Frontal cortex (tissue), 3 donors: ENCODE measurements at regions not wholly inside any gene's neighbourhood (a gene's known extent, or its start where the extent isn't known, plus 50 kb on each side); places are given as distances from the start of the nearest gene placed in this dataset.

ENCODE experiments used
- DNase-seq, 2 donors: peaks; one replicate each; pipeline ENCODE4 v3.0.0; 2012; ENCODE audit warnings: low spot score in 2 of 2
- FAIRE-seq: peaks from 2 replicates; lab custom pipeline; 2012; peaks lifted over from hg19 to GRCh38; lab: Jason Lieb, UNC
- donor health status: control.
- donor health status: control.
- donor health status: control.

DNA sequence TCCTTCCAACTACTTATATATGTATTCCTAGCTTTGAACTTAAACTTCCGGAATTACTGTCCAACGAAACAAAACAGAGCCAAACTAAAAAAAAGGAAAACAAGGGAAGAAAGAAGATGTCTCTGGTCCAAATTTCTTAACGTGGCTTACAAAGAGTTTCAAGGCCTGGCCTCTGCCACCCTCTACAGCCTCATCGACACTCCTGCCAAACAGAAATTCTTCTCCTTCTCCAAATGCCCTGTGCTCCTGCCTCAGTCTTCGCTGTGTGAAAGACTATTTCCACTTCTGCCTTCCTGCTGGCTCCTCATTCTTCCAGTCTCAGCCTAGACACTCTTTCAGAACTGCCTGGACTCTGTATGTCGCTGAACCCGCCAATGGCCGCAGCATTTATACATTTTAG is 249.2 kb downstream of the TXNL1 start:
- FAIRE-seq (no peak), DNase-seq (no peak)

DNA sequence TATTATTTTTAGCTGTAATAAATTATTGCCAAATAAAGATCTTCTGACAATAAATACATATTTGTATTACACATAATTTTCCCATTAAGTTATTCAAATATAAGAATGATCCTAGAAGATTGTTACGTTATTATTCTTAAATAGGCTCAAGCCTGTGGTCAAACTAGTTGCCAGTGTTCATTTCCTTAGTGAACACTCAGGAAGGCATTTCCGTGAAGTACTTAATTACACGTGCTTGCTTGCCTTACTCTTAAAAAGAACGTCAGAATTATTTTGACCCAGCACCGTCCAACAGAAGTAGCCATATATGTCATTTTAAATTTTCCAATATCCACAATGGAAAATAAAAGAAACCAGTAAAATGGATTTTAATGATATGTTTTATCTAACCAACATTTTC is 249.8 kb downstream of the TXNL1 start:
- DNase-seq = no peak
- FAIRE-seq = no peak

DNA sequence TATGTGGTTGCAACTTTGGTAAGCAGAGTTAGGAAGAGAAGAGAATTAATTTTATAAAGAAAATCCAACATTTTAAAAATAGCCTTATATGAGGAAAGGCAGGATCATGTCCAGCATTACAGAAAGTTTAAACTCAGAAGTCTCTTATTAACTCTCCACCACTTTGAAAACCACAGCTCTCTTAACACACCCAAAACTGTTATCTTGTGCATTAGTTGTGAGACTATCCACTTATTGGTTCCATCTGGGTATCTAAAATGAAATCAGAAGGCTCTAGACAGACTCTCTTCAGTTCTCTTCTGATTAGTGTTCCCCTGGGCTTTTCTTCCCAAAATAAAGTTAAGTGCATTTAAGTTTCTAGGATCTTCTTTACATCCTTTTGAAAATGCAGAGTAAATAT is 251.5 kb downstream of the TXNL1 start:
- DNase-seq (no peak), FAIRE-seq (no peak)

DNA sequence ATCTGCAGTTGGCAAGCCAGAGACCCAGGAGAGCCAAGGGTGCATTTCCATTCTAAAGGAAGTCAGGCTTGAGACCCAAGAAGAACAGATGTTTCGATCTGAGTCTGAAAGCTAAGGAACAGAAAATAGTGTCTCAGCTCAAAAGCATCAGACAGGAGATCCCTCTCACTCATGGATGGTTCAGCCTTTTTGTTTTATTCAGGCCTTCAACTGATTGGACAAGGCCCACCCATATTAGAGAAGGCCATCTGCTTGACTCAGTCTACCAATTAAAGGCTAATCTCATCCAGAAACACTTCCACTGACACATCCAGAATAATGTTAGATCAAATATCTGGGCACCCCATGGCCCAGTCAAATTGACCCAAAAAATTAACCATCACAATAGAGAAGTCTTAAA is 255.0 kb downstream of the TXNL1 start:
- no peak for FAIRE-seq

DNA sequence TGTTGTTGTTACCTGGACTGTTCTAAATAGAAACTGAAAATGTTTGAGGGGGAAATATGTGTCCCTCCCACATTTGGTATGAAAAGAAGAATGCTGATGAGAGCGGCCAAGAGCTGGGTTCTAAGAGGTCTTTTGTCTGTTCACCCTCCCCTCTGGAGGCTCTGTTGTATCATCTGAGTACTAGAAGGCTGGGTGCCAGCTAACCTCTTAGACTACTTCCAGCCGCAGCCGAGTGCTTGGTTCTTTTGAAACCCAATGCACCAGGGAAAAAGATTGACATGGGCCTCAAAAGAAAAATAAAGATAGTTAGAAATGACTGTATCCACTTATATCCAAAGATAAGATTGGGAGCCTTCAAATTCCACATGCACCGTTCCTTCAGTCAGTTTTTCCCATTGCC is 255.9 kb downstream of the TXNL1 start:
- FAIRE-seq (peak; percentile 44), DNase-seq (peak in 1 of 2 donors; percentile 3)

More for the DNA sequence above, 255.0 kb downstream of the TXNL1 start:
- no peak for DNase-seq

DNA sequence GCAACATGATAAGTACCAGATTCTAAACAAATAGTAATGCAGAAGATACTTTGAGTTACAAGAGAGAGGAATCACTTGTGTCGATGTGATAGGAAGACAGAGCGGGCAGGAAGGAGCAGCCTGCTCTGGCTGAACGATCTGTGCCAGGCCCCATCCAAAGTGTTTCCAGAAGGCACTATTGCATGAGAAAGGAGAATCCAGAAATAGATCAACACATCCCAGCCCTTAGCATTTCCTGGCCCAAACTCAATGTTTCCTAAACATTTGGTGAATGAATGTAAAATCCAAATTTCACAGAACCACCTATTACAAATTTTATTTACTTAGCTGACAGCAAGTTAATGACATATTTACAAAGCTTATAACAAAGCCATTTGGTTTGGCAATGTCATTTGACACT is 257.2 kb downstream of the TXNL1 start:
- DNase-seq (no peak), FAIRE-seq (no peak)

DNA sequence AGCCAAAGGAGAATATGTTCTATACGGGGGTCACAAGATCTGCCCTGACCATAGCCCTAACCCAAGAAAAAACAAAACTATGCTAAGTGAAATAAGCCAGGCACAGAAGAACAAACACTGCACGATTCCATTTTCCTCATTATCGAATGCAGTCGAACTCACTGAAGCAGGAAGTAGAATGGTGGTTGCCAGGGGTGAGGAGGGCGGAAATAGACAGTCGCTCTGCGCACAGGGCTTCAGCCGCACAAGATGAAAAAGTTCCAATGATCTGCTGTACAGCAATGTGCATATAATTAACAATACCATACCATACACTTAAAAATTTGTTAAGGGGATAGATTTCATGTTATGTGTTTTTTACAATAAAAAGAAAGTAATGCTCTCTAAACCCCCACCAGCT is 257.7 kb downstream of the TXNL1 start:
- DNase-seq (no peak), FAIRE-seq (no peak)

DNA sequence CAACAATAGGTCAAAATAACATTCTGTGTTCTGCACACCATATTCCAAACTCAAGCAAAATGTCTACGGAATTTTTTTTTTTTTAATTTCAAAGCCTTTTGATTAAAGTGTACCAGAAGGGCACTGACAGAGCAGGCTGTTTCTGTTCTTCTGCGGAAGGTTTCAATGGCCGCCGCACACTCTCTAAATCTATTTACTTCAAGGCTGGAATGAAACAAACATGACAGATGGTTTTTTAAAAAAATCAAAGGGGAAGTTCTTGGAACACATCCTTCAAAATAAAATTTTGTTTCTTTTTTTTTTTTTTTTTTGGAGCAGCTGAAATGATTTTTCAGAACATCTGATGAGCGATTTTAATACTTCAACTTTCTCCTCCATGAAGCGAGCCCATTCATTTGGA is 259.1 kb downstream of the TXNL1 start:
- DNase-seq = no peak
- no peak for FAIRE-seq

DNA sequence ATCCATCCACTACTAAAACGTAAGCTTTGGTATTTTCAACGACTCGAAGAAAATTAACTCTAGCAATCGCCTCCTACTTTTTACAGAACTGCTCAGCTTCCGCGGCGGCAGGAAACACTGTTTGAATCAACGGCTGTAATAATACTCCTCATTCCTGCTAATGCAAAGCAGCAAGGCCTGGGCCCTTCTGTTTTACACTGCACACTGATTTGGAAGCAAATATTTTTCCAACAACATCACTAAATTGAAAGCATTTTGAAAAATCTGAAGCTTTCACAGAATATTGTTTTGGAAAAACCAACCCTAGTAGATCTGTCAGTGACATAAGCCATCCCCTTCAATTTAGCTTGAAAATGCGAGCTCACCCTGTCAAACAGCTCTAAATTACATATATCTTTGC is 261.2 kb downstream of the TXNL1 start:
- DNase-seq (no peak), FAIRE-seq (no peak)

DNA sequence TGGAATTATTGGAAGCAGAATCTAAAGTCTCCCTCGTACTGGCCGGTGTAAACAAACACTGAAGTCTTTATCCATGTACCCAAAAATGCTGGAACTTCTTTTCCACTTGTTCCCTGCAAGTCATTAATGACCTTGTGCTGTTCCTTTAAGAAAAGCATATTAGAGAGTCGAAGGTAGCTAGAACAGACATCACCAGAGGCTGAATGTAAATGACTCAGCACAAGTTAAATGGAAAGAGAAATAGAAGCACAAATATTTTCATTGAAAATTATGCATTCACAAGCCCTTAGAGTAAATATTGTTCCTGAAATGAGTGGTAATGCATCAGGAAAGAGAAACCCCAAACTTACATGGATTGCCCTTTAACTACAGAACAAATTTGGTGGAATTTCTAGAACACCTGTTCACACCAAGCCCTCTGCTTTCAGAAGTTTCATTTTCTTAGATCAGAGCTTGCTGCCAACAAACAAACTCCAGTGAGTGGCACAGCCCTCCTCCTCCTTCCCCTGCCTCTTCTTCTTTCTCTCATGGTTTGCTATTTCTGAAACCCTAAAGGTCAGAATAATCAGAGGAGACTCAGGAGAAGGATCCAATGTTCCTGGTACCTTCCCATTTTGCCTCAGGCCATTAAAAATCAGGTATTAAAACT is 264.3 kb downstream of the TXNL1 start:
- no peak for DNase-seq

DNA sequence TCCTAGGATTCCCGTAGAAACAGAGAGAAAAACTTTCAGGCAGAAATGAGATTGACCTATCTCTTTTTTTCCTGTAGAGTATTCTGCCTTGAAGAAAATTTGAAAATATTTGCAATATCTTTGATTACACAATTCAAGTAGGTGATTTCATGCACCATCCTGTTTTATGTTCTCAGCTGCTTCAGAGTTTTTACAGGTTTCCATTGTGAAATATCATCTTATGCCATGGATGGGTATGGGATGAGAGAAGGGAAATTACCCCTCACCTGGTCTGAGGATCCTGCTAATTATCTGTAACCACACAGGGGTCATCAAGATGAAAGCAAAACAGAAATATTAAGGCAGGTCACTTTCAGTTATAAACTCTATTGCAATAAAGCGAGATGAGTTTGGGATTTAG is 264.8 kb downstream of the TXNL1 start:
- no peak for FAIRE-seq
- no peak for DNase-seq

More for the DNA sequence above, 264.3 kb downstream of the TXNL1 start:
- no peak for FAIRE-seq

DNA sequence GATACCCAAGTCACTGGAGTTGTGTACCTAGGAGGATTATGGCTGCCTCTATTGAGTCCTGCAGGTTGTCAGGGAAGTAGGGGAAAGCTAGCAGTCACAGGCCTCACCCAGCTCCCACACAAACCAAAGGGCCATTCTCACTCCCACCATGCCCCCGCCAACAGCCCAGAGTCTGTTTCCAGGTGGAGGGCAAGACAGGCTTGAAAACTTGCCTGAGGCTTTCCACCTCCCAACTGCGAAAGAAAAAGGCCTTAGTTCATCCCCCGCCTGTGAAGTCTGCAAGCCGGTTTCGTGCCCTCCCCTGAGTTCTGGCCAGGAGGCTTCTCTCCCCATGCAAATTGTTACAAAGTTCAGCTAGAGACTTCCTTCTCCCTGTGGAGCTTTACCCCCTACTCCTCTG is 270.3 kb downstream of the TXNL1 start:
- FAIRE-seq (no peak), DNase-seq (no peak)

DNA sequence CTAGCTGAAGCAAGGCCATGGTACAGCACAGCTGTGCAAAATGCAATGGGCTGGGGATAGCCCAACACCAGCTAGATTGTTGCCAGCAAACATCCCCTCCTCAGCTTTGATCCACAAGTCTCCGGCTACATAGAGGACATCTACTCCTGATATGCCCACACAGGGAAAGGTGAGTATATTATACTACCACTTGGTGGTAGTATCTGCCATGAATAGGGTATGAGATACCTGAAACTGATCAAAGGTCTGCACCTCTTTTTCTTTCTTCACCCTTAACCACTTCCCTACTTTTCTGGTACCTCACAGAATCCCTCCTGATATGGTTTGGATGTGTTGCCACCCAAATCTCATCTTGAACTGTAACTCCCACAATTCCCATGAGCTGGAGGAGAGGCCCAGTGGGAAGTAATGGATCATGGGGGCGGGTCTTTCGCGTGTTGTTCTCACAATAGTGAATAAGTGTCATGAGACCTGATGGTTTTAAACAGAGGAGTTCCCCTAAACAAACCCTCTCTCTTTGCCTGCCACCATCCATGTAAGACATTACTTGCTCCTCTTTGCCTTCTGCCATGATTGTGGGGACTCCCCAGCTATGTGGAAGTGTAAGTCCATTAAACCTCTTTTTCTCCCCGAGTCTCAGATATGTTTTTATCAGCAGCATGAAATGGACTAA is 279.6 kb downstream of the TXNL1 start:
- DNase-seq = no peak
- no peak for FAIRE-seq

DNA sequence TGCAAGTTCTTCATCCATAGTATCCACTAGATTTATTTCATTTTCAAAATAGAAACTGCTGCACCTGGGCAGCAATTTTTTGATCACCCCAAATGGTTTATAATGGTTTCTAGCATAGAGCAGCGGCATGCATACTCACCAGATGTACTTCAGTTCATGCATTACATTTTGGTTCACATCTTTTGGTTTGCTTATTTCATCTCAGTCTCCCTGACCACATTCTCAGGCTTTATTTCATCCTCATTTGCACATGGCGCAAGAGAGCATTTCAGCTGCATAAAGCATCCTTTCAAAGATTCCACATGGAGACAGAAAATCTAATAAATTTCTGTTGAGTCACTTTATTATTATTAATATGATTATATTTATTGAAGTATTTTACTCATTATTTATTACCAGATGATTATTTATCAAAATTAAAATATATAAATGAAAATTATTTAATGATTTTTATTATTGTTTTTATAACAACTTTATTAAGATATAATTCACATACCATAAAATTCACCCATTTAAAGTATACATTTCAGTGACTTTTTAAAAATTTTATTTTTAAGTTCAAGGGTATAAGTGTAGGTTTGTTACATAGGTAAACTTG is 284.6 kb downstream of the TXNL1 start:
- DNase-seq (no peak), FAIRE-seq (peak; percentile 95)

DNA sequence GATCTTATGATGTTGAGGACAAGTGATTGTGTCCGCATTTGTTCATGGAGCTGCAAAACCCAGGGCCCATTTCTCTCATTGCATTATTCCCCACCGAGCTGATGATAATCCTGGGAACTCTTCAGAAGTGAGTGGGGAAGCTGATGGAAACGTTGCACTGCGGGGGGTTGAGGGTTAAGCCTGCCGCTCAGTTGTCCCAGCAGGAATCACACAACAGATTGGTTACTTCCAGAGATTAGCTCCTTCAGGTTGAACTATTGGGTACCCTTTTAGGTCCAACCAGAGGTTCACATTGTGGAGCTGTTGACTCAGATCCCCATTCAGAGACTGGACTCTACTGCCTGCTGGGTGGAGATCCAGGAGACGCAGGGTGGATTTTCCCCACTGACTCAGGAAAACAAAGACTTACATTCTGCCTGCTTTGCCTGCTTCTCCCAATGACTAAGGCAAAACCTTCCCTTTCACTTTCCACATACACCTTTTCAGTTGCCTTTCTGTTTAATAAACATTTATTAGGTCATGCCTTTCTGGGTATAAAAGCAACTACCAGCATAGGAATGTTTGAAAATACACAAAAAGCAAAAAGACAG is 286.4 kb downstream of the TXNL1 start:
- no peak for FAIRE-seq
- DNase-seq = no peak

DNA sequence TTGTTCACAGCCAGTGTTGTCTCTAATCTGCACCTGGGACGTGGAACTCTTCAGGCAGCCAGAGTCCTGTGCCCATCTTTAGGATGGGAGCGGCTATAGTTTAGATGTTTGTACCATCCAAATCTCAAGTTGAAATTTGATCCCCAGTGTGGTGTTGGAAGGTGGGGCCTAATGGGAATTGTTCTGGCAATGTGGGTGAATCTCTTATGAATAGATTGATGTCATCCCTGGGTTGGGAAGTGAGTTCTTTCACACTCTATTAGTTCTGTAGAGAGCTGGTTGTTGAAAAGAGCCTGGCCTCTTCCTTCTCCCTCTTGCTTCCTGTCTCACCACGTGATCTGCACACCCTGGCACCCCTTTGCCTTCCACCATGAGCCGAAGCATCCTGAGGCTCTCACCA is 300.9 kb downstream of the TXNL1 start:
- FAIRE-seq (no peak), DNase-seq (no peak)

DNA sequence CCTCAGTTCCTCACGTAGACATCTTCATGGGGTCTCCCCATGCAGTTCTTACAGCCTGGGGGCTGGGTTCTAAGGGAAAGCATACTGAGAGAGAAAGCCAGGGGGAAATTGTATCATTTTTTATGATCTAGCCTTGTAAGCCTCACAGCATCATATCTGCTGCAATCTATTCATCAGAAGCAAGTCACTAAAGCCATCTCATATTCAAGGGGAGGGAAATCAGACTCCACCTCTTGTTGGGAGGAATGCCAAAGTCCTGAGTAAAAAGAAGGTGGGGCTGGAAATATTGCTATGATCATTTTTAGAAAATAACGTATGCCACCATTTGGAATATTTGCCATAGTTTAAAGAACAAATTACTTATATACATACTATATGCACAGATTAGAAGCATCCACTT is 304.6 kb downstream of the TXNL1 start:
- FAIRE-seq (no peak), DNase-seq (no peak)

DNA sequence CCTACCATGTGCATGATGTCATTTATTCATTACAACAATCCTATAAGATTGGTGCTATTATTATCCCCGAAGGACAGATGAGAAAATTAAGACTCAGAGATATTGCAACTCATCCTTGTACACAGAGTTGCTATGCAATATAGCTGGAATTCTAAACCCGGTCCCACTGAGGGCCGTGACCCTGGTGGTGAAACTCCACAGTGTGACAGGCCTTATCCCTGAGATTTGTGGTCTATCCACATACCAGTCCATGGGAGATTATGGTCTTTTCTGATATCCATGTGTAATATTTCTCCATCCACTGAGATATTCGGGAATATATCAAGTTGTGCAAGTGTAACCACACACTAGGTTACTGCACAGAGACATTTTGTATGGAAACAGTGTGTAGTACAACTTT is 305.2 kb downstream of the TXNL1 start:
- DNase-seq = no peak

DNA sequence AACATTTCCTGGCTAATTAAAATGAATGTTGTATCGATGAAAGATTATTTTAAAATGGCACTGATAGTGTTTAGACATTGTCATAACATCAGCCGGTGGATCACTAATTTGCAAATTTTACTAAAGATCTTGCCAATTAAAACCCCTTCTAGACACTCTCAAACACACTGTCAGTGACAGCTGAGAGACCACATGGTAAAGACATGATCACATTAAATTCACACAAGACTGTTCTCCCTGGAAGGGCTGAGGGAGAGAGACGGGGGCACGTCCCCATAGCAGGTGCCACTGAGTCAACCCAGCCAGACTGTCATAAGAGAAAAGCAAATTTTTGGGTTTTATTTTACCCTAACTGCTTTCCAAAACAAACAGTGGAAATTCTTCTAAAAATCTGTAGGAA is 306.0 kb downstream of the TXNL1 start:
- FAIRE-seq = no peak

More for the DNA sequence above, 305.2 kb downstream of the TXNL1 start:
- FAIRE-seq = no peak

DNA sequence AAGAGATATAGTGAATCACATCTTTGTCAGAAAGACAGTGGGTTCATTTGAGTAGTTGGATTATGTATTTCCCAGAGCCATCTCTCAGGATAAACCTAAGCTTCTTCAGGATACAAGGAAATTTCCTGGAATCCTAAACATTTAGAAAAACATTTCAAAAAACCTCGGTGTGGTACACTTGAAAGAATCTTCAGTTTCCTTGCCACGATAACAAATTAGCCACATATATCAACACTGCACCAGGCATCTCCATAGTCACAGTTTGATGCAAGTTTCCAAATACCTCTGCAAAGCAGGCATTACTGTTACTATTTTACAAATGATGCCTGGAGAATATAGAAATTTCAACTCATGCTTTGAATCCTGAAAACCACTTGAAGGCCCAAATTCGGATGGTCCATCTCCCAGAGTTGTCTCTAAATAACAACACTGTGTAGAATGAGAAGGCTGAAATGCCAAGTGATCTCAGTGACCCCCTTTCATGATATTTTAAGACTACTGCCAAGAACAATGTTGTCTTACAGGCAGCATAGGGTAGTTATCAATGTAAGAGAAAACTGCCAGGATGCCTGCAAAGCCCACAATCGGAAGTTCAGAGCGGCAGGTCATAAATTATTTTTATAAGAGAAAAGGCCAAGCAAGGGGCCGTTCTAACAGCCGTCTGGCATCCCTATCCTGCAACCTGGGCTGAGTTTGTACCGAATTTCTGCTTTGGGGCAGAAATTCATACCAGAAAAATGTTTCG is 307.9 kb downstream of the TXNL1 start:
- FAIRE-seq = no peak
- DNase-seq = no peak

More for the DNA sequence above, 306.0 kb downstream of the TXNL1 start:
- no peak for DNase-seq
